Calu3 (cell line): ENCODE measurements at regions not wholly inside any gene's neighbourhood (a gene's known extent, or its start where the extent isn't known, plus 50 kb on each side); places are given as distances from the start of the nearest gene placed in this dataset.

Source experiments
- BruUV-seq: library from RNA; stranded (reverse); fragments of 400-500 nt; replicated peaks from 2 replicates; lab custom pipeline; 2021; lab: Mats Ljungman, UMichigan
- CTCF ChIA-PET: fragments of 300-600 bp; sonication (Branson Sonifier 250); formaldehyde crosslinking; loops from one replicate; lab custom pipeline; 2022; ENCODE audit warnings: antibody characterized with exemption; lab: Charles Lee
- DNase-seq: peaks from one replicate; pipeline ENCODE4 v3.0.0; 2022
- H3K27ac Mint-ChIP-seq: one replicate; pipeline ENCODE4 v1.8.0; 2022; ENCODE audit warnings: mixed read lengths; ENCODE audit not compliant: unreplicated experiment
- H3K27me3 Mint-ChIP-seq: one replicate; pipeline ENCODE4 v1.8.0; 2022; ENCODE audit warnings: mixed read lengths; ENCODE audit not compliant: unreplicated experiment
- H3K36me3 Mint-ChIP-seq: one replicate; pipeline ENCODE4 v1.8.0; 2022; ENCODE audit warnings: mild to moderate bottlenecking, moderate library complexity, mixed read lengths; ENCODE audit not compliant: insufficient read depth, unreplicated experiment
- H3K4me1 Mint-ChIP-seq: one replicate; pipeline ENCODE4 v1.8.0; 2022; ENCODE audit warnings: mild to moderate bottlenecking, low read depth, mixed read lengths; ENCODE audit not compliant: unreplicated experiment
- H3K4me3 Mint-ChIP-seq: one replicate; pipeline ENCODE4 v1.8.0; 2022; ENCODE audit warnings: mild to moderate bottlenecking, low read depth, moderate library complexity, mixed read lengths; ENCODE audit not compliant: unreplicated experiment
- H3K9me3 Mint-ChIP-seq: one replicate; pipeline ENCODE4 v1.8.0; 2022; ENCODE audit warnings: low read depth, mixed read lengths; ENCODE audit not compliant: unreplicated experiment
- CTCF ChIP-seq: fragments of 200-600 bp; IDR thresholded peaks from one replicate; pipeline ENCODE4 v1.8.0; 2022; ENCODE audit warnings: antibody characterized with exemption; ENCODE audit not compliant: unreplicated experiment
- intact Hi-C: fragments of 100-400 bp; cut with micrococcal nuclease; formaldehyde crosslinking; loops from one replicate; pipeline ENCODE4 v1.10.0; 2022; ENCODE audit not compliant: unreplicated experiment

GRCh38 chr14:99037777-99038430 is 234.1 kb downstream of the BCL11B start:
- intact Hi-C loops: loop anchor here (10.0 kb wide), 1 partner anchor 133 kb away; no protein-coding TSS in a partner anchor

GRCh38 chr14:99038431-99038820 is 233.6 kb downstream of the BCL11B start:
- BruUV-seq: no TSS peak
- Mint-ChIP-seq H3K4me3 (no peak overlapping the region), H3K27ac (no peak overlapping the region), H3K9me3 (no peaks in the 10 kb centered on the region), H3K27me3 (no peaks in the 10 kb centered on the region), H3K36me3 (no peaks in the 10 kb centered on the region), H3K4me1 (peaks cover 10% of the 10 kb centered on the region)
- intact Hi-C loops: loop anchor here (10.0 kb wide), 1 partner anchor 134 kb away; no protein-coding TSS in a partner anchor
- CTCF ChIA-PET: no interaction called here
- no peak for TF ChIP-seq CTCF
- no peak for DNase-seq

More at GRCh38 chr14:99037777-99038430, 234.1 kb downstream of the BCL11B start:
- Mint-ChIP-seq H3K9me3 (no peaks in the 10 kb centered on the region), H3K27me3 (no peaks in the 10 kb centered on the region), H3K4me3 (no peak overlapping the region), H3K27ac (no peak overlapping the region), H3K36me3 (no peaks in the 10 kb centered on the region), H3K4me1 (peaks cover 10% of the 10 kb centered on the region)
- CTCF ChIA-PET: no interaction called here
- TF ChIP-seq CTCF: no peak
- DNase-seq: no peak
- no TSS peak for BruUV-seq

DNA sequence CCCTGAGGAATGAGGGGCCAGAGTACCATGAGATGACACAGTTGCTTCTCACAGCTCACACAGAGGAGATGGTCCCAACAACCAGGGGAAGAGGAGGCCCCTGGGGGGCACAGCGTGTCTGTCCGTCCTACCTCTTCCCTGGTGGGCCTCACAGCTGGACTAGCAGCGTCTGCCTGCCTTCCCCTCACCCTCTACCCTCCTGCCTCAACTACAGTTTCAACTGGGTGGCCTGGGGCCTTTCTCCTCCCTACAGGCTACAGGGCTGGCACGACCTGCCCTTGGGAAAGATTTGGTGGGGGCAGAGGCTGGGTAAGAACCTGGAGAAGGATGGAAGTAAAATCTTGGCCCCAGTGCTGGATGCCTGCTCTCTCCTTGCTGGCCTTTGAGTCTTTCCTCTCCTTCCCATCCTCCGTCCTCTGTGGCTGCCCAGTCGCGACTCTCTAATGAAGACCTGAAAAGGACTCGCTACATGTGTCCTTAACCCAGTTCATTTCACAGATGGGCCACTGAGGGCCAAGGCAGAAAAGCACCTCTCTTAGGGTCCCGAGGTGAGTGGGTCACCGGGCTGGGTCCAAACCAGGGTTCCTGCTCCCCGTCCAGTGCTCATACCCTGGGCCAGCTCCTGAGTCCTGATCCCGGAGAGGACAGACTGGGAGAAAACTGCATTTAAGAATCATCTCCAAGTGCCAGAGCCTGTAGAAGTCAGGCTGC is 232.5 kb downstream of the BCL11B start:
- H3K4me1 Mint-ChIP-seq: peaks cover 10% of the 10 kb centered on the region
- BruUV-seq: no TSS peak
- no peak for TF ChIP-seq CTCF
- H3K27ac Mint-ChIP-seq: no peak overlapping the region
- CTCF ChIA-PET: interaction anchor here (0.6 kb wide), 1 partner anchor 235 kb away, joined by 3 read pairs; no protein-coding TSS in a partner anchor
- intact Hi-C loops: loop anchor here (10.0 kb wide), 1 partner anchor 135 kb away; no protein-coding TSS in a partner anchor
- no peak overlapping the region for H3K4me3 Mint-ChIP-seq
- H3K36me3 Mint-ChIP-seq: no peaks in the 10 kb centered on the region
- no peak for DNase-seq
- no peaks in the 10 kb centered on the region for H3K27me3 Mint-ChIP-seq
- H3K9me3 Mint-ChIP-seq: no peaks in the 10 kb centered on the region

GRCh38 chr14:99040052-99040451 is 231.9 kb downstream of the BCL11B start:
- no peak for TF ChIP-seq CTCF
- CTCF ChIA-PET: interaction anchor here (0.6 kb wide), 1 partner anchor 235 kb away, joined by 3 read pairs; no protein-coding TSS in a partner anchor

More at GRCh38 chr14:99040052-99040451, 231.9 kb downstream of the BCL11B start:
- no peak overlapping the region for H3K27ac Mint-ChIP-seq
- BruUV-seq: no TSS peak
- H3K36me3 Mint-ChIP-seq: no peaks in the 10 kb centered on the region
- intact Hi-C loops: no loop called here
- peaks cover 8% of the 10 kb centered on the region for H3K4me1 Mint-ChIP-seq
- peaks cover 4% of the 10 kb centered on the region for H3K9me3 Mint-ChIP-seq
- H3K27me3 Mint-ChIP-seq: no peaks in the 10 kb centered on the region
- DNase-seq: no peak
- H3K4me3 Mint-ChIP-seq: no peak overlapping the region
